Hematopoietic multipotent progenitor cell treated with erythropoietin and hydrocortisone succinate and interleukin-3 and kit ligand, for 4 days (in vitro differentiated cells): ENCODE measurements at regions not wholly inside any gene's neighbourhood (a gene's known extent, or its start where the extent isn't known, plus 50 kb on each side); places are given as distances from the start of the nearest gene placed in this dataset.
A peak's percentile ranks its signal among the peaks of the same experiment; 100 is the strongest.
"Not testable (repeated sequence)": the region's sequence is repeated elsewhere in the genome, so short reads cannot be mapped to it uniquely, and the experiment has no call there.

Experiments used
- DNase-seq: peaks from one replicate; pipeline ENCODE4 v3.0.0-alpha.2; 2015

DNA sequence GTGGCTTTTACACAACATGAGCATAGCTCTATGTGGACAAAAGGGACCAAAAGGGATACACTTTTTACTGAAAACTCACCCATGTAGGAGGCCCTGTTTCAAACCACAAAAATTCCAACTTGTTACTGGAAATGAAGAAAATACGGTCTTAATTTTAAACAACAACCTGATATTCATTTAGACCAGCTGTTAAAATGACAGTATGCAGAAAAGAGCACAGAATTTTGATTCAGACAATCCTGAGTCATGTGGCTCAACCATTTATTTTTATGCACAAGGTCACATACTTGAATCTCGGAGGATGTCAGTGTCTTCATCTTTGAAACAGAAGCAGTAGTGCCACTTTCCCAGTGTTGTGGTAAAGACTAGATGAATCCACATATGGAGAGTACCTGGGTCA lies 426.5 kb upstream of the NFE2L3 start:
- DNase-seq = no peak

DNA sequence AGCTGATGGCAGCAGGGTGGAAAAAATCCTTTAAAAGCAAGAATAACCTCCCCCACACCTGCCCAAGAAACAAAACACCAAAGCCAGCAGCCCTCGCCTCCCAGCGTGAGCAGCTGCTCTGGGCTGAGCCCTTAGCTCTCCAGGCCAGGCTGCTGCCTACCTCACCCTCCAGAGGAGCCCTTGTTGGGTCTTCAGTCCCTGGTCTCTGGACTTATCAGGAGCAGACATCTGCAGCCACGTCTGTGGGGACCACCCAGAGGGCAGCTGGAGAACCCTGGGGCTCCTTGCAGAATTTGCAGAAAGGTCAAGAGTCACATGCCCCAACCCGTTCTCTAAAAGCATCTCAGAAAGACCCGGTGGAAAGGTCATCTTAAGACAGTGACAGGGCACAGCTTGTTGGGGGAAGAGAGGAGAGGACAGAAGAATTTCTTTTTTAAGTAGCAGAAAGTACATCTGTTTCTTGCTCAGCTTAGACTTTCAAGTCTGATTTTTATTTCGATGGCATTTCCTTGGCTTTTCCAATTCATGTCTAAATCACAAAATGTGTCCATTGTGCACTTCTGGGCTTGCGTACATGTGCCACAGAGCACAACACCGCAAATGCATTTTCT lies 425.7 kb upstream of the NFE2L3 start:
- DNase-seq = no peak

DNA sequence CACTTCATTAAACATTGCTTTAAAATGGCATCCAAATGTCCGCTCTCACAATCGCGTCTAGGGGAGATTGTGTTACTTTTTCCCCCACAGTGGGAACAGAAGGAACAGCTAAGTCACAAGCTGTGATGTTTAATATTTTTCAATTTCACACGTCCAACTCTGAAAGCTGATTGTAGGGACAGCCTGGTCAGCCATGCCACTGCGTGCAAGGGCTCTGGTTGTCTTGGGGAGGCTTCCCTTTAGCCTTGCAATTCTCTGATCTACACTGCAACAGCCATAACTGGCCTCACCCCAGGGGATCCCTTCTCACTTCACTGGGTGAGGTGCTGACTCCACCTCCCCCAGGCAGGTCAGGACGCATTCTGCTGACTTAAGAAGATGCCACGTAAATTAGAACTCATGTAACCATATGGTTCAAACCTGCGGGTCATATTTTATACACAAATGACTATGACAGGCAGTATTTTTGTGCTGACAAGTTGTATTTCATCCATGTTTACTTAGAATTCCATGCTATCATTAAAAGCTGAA lies 425.2 kb upstream of the NFE2L3 start:
- no peak for DNase-seq

DNA sequence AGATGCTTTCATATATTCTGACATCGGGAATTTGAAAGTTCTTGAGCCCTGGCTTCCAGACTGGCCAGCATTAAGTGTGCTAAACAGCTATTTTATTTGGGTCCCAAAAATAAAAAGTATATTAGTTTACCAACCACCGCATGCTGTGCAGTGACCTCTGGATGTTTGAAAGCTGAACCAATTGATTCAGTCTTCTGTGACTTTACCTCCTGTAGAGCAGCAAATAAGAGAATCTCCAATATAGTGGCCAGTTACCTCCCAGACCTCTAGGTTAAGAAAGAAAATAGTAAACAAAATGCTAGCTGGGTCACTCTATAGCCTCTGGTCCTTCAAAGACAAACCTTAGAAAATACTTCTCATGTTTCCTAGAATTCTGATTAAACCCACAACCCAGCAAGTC lies 424.6 kb upstream of the NFE2L3 start:
- DNase-seq = no peak

DNA sequence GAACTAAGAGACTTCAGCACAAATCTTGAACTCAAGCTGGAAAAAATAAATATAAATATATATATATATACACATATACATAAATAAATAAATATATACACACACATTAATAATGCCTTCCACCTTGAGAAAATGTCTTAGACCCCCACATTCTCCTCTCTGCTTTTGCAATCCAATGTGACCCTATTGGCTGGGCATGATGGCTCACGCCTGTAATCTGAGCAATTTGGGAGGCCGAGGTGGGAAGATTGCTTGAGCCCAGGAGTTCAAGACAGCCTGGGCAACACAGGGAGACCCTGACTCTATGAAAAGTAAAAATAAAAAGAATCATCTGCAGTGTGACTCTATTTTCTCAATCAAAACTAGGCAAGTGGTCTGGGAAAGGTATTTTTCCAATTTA lies 424.1 kb upstream of the NFE2L3 start:
- no peak for DNase-seq

DNA sequence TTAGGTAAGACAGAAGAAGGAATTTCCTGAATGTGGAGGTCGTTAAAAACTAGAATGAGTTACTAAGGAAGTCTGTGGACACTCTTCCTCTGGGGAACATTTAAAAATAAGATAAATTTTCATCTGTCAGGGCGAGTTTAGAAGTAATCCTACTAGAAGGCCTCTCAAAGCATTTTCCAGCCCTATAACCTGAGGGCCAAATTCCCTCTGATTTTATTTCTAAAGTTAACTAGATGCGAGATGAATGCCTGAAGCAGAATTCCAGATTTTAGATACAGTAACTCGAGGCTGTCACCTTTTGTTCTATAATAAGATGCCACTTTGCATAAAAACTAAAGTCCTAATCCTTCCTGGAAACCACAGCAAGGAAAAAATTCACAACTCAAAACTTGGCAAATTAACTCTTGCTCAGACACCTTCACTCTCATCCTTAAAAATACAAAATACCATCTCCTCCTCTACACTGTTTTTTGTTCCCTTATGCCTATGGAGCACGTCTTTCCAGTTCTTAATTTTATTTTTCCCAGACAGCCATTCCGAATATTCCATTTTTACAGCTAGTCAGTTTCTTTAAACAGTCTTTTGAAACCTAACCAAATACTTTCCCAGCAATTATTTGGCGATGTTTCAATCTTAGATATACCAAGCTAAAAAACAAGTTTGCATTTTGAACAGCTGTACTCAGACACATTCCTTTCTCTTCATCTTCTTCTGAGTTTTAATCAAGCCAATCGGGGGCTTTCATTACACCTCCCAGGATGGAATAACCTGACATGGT lies 420.7 kb upstream of the NFE2L3 start:
- DNase-seq = no peak

DNA sequence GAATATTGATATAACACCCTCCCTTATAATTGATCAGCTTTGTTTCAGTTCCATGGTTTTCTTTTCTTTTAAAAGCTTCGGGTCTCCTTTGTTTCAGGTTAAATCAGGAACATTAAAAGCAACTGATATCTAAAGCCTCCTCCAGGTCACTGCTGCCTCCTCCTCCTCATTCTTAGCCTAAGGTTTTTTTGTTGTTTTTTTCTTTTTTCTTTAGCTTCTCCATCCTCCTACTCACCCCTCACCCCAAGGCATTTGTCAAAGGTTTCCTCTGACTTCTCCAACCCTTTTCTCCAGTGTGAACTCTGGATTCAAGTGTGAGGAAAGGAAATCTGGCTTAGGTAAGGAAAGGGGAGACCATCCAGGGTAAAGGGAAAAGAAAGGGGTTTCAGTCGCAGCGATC lies 420.2 kb upstream of the NFE2L3 start:
- DNase-seq = no peak

DNA sequence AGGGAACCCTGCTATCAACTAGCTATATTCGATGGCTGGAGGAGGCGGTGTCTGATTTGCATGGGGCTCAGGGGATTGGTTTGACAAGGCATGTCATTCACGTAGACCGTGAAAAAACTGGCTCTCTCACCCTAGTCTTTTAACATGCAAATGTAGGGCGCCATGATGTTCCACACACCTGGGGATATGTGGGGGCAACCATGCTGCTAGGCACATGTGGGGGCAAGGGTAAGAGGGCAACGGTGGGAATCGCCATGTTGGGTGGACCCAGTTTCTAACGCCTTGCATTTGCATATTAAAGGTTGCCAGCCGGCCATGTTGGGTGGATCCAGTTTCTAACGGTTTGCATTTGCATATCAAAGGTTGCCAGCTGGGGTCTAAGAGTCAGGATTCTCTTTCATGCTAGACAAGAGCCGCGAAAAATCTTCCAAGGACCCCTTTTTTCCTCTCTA lies 419.2 kb upstream of the NFE2L3 start:
- DNase-seq = no peak

DNA sequence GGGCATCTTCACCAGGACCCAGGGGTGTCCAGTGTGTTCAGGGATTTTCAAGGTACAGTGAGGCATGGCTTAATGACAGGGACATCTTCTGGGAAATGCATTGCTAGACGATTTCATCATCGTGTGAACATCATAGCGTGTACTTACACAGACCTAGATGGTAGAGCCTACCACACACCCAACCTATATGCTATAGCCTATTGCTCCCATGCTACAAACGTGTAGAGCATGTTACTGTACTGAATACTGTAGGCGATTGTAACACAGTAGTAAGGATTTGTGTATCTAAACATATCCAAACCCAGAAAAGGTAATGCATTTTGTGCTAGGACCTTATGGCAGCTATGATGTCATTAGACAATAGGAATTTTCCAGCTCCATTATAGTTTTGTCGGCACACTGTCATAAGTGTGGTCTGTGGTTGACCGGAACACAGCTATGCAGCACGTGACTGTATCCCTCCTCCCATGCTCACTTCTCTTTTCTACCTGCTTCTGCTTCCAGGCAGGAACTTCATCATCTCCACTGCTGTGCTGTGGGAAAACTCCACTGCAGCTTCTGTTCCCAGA lies 416.2 kb upstream of the NFE2L3 start:
- peak; percentile 5 for DNase-seq

DNA sequence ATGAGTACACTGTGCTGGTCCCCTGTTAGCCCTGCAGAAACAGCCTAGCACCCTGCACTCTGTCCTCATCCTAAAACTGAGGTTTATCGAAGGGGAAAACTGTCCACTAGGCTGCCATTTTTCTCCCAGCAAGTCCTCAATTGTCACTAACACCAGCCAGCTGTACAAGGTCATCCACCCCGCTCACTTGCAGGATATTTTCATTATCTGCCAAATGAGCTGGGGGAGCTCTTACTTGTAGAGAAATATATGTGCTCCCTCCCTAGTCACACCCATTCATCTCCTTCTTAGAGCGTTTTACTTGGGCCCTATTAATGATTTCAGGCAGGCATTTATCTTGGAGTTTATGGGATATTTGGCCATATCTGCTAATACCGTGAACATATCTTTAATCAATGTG lies 413.5 kb upstream of the NFE2L3 start:
- DNase-seq = no peak

DNA sequence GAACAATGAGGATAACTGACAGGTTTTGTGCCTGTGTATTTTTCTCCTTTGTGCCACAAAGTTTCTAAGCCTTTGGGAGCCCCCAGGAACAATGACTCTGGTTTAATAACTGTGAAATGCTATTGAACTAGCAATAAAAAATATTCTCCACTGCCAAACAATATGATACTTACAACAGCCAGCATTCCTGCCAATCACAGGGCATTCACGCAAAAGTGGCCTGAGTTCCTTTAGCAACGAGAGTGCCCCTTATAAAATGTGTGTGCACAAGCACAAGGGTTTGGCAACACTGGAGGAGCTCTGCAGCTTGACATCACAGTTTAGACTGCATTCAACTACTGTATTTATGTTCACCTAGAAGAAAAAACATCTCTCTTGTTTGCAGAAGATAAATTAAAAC lies 412.9 kb upstream of the NFE2L3 start:
- no peak for DNase-seq

DNA sequence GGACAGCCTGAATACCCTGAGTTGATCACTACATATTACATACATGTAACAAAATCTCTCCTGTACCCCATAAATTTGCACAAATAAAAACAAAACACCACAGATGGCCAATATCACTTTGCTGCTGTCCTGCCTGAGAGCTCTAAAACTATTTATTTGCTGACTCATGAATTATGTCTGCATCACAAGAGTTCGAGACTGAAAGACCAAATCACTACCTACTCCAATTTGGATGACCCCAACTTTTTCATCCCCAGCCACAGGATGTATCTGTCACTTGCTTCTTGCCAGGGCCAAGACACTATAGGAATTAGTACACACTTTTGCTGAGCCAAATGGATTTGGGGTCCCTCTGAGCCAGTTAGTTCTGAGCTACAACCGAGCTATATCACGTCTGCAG lies 409.7 kb upstream of the NFE2L3 start:
- no peak for DNase-seq

DNA sequence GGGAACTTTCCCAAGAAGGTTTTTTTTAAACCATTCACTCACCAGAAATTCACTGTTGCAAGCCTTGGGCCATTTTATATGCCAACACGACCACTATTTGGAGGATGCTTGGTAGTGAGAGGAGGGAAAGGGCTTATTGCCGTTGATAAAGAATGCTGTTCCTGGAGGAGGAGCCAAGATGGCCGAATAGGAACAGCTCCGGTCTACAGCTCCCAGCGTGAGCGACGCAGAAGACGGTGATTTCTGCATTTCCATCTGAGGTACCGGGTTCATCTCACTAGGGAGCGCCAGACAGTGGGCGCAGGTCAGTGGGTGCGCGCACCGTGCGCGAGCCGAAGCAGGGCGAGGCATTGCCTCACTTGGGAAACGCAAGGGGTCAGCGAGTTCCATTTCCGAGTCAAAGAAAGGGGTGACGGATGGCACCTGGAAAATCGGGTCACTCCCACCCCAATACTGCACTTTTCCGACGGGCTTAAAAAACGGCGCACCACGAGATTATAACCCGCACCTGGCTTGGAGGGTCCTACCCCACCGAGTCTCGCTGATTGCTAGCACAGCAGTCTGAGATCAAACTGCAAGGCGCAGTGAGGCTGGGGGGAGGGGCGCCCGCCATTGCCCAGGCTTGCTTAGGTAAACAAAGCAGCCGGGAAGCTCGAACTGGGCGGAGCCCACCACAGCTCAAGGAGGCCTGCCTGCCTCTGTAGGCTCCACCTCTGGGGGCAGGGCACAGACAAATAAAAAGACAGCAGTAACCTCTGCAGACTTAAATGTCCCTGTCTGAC lies 408.1 kb upstream of the NFE2L3 start:
- not testable (repeated sequence) for DNase-seq

DNA sequence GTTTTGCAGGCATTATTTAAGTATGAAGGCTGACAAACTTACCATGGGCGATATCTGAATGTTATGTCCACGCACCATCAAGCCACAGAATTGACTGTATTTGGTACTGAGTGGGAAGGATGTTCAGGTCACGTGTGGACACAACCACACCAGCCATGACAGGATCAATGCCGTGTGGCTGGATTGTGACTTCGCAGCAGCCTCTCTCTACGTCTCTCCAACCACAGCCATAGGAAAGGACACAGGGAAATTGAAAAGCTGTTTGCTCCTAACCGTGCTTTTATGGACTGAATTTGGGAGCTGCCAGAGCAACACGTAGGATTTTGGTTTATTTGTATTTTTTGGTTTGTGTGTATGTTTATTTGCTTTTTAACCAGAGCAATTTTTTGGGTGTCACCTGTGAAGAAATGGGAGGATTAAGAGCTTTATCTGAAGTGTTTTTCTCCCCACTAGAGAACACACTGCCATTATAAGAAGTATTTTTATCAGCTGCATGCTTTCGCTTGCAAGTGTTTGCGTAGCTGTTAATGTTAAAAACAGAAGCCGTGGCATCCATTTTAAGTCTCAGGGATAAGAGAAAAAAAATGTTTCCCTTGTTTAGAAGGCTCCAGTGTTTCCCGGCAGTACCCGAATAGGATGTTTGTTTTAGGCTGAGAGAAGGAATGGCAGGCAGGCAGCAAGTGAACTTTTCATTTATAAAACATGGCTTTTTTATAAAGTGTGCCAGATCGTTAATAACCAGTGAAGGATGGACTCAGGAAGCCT lies 401.1 kb upstream of the NFE2L3 start:
- no peak for DNase-seq

DNA sequence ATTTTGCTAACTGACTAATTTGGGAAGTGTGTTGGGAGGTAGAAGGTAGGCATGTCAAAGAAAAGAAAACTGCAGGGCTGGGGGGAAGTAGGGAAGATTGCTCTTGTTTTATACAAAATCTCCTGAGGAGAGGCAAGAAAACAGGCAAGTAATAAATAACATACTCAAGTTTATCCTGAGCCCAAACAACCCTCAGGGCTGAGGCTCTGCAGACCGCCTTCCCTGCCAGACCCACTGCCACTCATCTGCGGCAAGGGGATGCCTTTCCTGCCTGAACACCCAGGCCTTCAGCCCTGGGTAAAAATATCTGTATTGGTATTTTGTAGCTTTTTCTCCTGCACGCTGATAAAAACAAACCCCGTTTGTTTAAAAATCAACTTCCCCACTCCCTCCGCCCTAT lies 399.8 kb upstream of the NFE2L3 start:
- no peak for DNase-seq

DNA sequence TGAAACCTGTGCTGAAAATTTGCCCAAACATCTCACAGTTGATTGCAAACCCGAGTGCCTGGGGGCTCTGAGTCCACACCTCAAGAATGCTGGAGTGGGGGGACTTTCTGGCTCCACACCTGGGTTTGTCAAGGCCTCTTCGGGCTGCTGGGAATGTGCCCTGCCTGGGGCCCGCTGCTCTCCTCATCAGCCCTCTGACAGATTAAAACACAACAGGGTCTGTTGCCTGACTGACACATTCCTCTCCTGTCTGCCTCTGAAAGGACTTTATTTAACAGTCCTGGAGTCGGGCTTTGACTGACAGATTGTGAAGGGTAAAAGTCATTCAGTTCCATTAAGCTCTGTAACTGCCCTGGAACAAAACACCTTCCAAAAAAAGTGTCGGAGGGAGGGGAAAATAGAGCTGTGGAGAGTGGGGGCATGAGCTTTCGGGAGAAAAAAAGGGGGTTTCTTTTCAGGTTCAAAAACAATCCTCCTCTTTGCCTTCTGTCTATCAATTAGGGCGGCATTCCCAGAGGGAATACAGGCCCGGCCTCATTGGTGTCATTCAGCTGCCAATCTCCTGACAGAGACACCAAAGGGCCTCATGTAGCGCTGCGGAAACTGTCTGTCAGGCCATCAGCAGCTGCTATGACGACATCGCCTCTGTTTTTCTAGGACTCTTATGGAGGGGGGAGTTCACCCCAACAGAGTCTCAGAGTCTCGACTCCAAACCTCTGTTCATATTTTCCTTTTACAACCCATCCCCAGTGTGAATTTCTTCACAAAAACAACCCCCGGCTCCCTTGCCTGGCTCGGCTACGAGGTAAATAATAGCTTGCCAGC lies 398.8 kb upstream of the NFE2L3 start:
- no peak for DNase-seq

DNA sequence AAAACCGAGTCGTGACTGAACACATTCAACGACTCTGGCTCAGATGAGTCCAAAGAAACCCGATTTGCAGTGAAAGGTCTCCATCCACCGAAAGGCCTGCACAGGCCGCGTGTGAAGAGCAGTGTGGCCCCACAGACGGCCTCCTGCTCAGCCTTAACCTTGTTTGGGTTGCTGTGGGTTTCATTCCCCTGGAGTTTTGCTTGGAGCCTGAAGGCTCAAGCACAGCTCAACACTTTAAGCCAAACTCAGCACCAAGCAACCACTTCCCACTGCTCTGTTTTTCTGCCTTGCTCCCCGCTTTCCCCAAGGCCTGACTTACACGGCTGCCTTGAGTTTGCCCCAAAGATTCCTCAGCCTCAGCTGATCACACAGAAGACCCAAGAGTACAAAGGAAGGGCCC lies 398.2 kb upstream of the NFE2L3 start:
- no peak for DNase-seq

DNA sequence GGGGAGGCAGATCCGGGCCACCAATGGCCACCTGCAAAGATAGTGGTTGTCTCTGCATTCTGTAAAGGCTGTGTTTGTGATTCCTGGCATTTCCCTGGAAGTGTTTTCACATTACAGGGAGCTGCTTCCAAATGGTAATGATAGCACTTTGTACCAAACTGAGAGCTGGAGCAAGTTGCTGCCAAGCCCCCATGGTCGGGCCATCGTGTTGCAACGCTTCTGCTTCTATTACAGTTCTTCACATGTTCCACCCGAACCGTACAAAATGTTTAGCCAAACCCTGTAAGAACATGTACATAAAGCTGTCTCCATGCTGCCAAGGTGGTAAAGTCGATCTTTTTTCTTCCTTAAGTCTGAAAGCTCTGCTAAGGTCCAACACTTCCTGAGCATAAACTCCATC lies 397.7 kb upstream of the NFE2L3 start:
- no peak for DNase-seq

DNA sequence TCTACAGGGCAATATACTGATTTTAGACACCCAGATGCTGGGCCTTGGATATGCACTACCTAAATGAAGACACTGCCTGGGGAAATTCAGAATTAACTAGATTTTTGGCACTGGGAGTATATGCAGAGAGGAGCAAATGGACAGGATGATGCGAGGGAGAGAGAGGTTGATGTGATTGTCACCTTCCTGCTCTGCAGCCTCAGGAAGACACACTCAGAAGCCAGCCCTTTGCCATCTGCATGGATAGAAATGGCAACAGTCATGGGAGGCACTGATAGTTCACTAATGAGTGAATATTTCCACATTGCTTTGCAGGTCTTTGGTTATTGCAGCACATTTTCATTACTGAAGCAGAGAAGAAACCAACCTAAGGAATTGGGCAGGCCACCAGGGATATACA lies 397.2 kb upstream of the NFE2L3 start:
- no peak for DNase-seq

DNA sequence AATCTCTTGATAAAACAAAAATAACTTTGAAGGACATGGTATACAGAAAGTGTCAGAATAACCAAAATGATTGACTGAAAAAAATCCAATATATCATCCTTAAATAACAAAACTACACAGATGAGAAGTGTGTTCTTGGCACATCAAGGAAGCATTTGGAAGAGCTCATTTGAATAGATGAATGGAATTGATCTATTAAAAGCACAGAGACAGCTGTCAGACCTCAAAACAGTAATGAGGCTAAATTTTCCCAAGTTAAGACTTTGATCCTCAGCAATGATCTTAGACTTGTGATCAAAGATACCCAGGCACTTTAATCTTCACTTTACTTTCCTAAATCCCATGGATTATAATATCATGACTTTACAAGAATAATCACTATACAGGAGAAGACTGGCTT lies 395.4 kb upstream of the NFE2L3 start:
- DNase-seq = no peak

DNA sequence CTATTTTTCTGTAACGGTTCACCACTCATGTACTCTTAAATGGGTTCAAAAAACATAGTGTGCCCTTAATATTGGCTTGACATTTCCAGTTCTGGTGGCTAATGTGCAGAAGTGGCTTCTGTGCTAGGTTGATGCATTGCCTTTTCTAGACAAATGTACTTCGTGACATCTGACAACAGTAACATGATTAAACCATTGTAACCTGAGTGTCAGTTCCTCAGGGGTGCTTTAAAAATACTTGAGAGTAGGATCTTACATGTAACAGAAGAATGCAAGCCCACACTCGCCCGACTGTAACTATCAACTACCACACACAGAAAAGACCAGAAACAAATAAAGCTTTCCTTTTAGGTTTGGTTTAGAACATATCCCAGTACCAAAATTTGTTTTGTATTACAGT lies 393.4 kb upstream of the NFE2L3 start:
- DNase-seq = no peak

DNA sequence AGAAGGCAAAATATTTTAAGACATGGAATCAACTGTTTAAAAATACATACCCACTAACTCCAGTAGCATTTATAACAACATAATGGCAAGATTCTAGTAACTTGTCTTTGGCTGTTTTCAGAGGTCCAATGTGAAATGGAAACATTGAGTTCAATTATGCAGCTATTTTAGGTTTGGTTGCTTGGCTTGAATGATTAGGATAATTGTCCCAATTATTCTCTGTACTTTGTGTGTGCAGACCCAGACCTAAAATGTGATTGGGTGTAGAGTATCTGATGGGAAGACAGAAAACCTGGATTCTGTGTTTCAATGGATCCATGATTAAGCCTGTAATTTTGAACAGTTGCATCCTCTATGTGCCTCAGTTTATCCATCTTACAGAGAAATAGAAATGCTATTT lies 392.7 kb upstream of the NFE2L3 start:
- no peak for DNase-seq
